DND-41 (cell line): ENCODE measurements at regions not wholly inside any gene's neighbourhood (a gene's known extent, or its start where the extent isn't known, plus 50 kb on each side); places are given as distances from the start of the nearest gene placed in this dataset.

Source experiments
- ATAC-seq: fragments of 200-7000 bp; cut with Tn5 transposase; 3 replicates; pipeline ENCODE4 v1.9.1; 2021; ENCODE audit warnings: low read depth; ENCODE audit not compliant: insufficient read depth
- DNase-seq: peaks from one replicate; pipeline ENCODE4 v3.0.0-alpha.2; 2020
- H2AFZ ChIP-seq: 2 replicates; pipeline ENCODE4 v1.6.0; 2012; ENCODE audit warnings: low read depth, low read length
- H3K27ac ChIP-seq: 2 replicates; pipeline ENCODE4 v1.5.1; 2012; ENCODE audit warnings: low read length, inconsistent platforms
- H3K27me3 ChIP-seq: fragments of 200-600 bp; sonication (generic); 2 replicates; pipeline ENCODE4 v1.6.0; 2012; ENCODE audit warnings: low read length, mild to moderate bottlenecking, inconsistent platforms; ENCODE audit not compliant: insufficient read depth, poor library complexity
- H3K36me3 ChIP-seq: 2 replicates; pipeline ENCODE4 v1.5.1; 2012; ENCODE audit warnings: low read length, inconsistent platforms; ENCODE audit not compliant: insufficient read depth
- H3K4me1 ChIP-seq: 2 replicates; pipeline ENCODE4 v1.5.1; 2012; ENCODE audit warnings: mild to moderate bottlenecking, low read length; ENCODE audit not compliant: insufficient read depth
- H3K4me2 ChIP-seq: 2 replicates; pipeline ENCODE4 v1.6.0; 2012; ENCODE audit warnings: mild to moderate bottlenecking, moderate library complexity, low read length, inconsistent platforms; ENCODE audit not compliant: insufficient read depth
- H3K4me3 ChIP-seq, 2 experiments: fragments of 200-600 bp in 1 of 2; shearing (Covaris generic) in 1 of 2; 2 replicates each; pipeline ENCODE4 v1.5.1; 2012 to 2016; ENCODE audit warnings: inconsistent platforms in 2 of 2, low read length in 2 of 2, mild to moderate bottlenecking in 2 of 2, low read depth in 1 of 2, moderate library complexity in 1 of 2
- H3K79me2 ChIP-seq: 2 replicates; pipeline ENCODE4 v1.6.0; 2012; ENCODE audit warnings: low read length, inconsistent platforms; ENCODE audit not compliant: insufficient read depth
- H3K9ac ChIP-seq: 2 replicates; pipeline ENCODE4 v1.6.0; 2012; ENCODE audit warnings: low read depth, mild to moderate bottlenecking, inconsistent platforms, low read length, moderate library complexity
- H3K9me3 ChIP-seq: 2 replicates; pipeline ENCODE4 v1.5.1; 2012; ENCODE audit warnings: low read length, moderate library complexity, mild to moderate bottlenecking, inconsistent platforms; ENCODE audit not compliant: insufficient read depth, severe bottlenecking
- H4K20me1 ChIP-seq: 2 replicates; pipeline ENCODE4 v1.6.0; 2012; ENCODE audit warnings: low read length; ENCODE audit not compliant: insufficient read depth
- CTCF ChIP-seq: IDR thresholded peaks from 2 replicates; pipeline ENCODE4 v1.5.1; 2012; ENCODE audit warnings: borderline replicate concordance, low read length, moderate library complexity, mild to moderate bottlenecking; ENCODE audit not compliant: poor library complexity, severe bottlenecking; ENCODE audit errors: extremely low read depth
- EZH2 ChIP-seq: IDR thresholded peaks from 3 replicates; pipeline ENCODE4 v1.6.1; 2012; ENCODE audit warnings: borderline replicate concordance, low read depth, mild to moderate bottlenecking, moderate library complexity, low read length, inconsistent platforms; ENCODE audit not compliant: severe bottlenecking

- no peak overlapping the region for H3K4me3 ChIP-seq
- H3K4me2 ChIP-seq = no peak overlapping the region
- DNase-seq (no peak), ATAC-seq (no peak)
- H3K9ac ChIP-seq = no peak overlapping the region
- TF ChIP-seq EZH2 (no peak), CTCF (no peak)
- H4K20me1 ChIP-seq = no peaks in the 10 kb centered on the region
- no peak overlapping the region for H2AFZ ChIP-seq
- no peak overlapping the region for H3K27ac ChIP-seq
- H3K4me1 ChIP-seq = no peaks in the 10 kb centered on the region
- no peaks in the 10 kb centered on the region for H3K79me2 ChIP-seq
- no peaks in the 10 kb centered on the region for H3K27me3 ChIP-seq
- H3K9me3 ChIP-seq = no peaks in the 10 kb centered on the region
- H3K36me3 ChIP-seq = no peaks in the 10 kb centered on the region
These were observed 80.1 kb upstream of the GLS start for GRCh38 chr2:190800528-190800927.

- peak; percentile 45; the same call in 1 of the 3 replicates for ATAC-seq
- no peak overlapping the region for H2AFZ ChIP-seq
These were observed 78.5 kb upstream of the GLS start for GRCh38 chr2:190802129-190802528.

GRCh38 chr2:190802626-190803209, 77.9 kb upstream of the GLS start:
- Histone ChIP-seq H3K27ac (no peak overlapping the region), H3K27me3 (no peaks in the 10 kb centered on the region), H3K4me1 (no peaks in the 10 kb centered on the region), H3K79me2 (no peaks in the 10 kb centered on the region), H4K20me1 (no peaks in the 10 kb centered on the region), H2AFZ (no peak overlapping the region), H3K36me3 (no peaks in the 10 kb centered on the region), H3K9ac (no peak overlapping the region), H3K4me2 (no peak overlapping the region), H3K9me3 (no peaks in the 10 kb centered on the region), H3K4me3 (no peak overlapping the region)
- ATAC-seq = no peak
- TF ChIP-seq EZH2 (no peak), CTCF (no peak)
- no peak for DNase-seq

More at GRCh38 chr2:190802129-190802528, 78.5 kb upstream of the GLS start:
- Histone ChIP-seq H3K4me1 (no peaks in the 10 kb centered on the region), H3K27me3 (no peaks in the 10 kb centered on the region), H3K9ac (no peak overlapping the region), H3K36me3 (no peaks in the 10 kb centered on the region), H3K4me3 (no peak overlapping the region), H3K4me2 (no peak overlapping the region), H3K27ac (no peak overlapping the region), H3K79me2 (no peaks in the 10 kb centered on the region), H3K9me3 (no peaks in the 10 kb centered on the region), H4K20me1 (no peaks in the 10 kb centered on the region)
- peak; percentile 7 for DNase-seq
- no peak for TF ChIP-seq EZH2
- no peak for TF ChIP-seq CTCF
